Testis (tissue), 2 donors: ENCODE measurements at regions not wholly inside any gene's neighbourhood (a gene's known extent, or its start where the extent isn't known, plus 50 kb on each side); places are given as distances from the start of the nearest gene placed in this dataset.

ENCODE experiments used
- POLR2A ChIP-seq: fragments of 450-650 bp; IDR thresholded peaks from one replicate; pipeline ENCODE4 v1.6.1; 2017; ENCODE audit warnings: antibody characterized with exemption, mild to moderate bottlenecking, moderate library complexity
- TF ChIP-seq, protein P1 (sequence below), 3 experiments: fragments of 450-650 bp in 2 of 3; fragments of 200-600 bp in 1 of 3; sonication (generic) in 1 of 3; IDR thresholded peaks; one replicate each; pipeline ENCODE4 v1.5.1; 2016 to 2019; ENCODE audit warnings: antibody characterized with exemption in 3 of 3, mild to moderate bottlenecking in 2 of 3, moderate library complexity in 1 of 3

DNA sequence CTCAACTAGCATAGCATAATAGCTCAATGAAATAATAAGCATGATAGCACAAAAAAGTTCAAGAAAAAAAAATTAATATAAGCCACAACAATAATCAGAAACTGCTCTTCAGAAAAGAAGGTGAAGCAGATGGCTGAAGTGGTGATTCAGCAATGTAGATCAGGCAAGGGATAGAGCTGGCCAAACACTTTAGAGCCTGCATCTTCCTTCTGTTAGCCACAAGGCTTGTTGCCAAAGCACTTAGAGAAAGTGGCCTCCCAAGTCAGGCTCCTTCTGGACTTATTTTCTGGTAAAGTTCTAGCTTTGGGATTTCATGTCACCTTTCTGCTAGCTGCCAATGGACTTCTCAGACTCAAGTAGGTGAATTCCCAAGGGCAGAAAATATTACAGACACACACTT, 60.3 kb upstream of the C1orf87 start:
- TF ChIP-seq, protein P1, sequence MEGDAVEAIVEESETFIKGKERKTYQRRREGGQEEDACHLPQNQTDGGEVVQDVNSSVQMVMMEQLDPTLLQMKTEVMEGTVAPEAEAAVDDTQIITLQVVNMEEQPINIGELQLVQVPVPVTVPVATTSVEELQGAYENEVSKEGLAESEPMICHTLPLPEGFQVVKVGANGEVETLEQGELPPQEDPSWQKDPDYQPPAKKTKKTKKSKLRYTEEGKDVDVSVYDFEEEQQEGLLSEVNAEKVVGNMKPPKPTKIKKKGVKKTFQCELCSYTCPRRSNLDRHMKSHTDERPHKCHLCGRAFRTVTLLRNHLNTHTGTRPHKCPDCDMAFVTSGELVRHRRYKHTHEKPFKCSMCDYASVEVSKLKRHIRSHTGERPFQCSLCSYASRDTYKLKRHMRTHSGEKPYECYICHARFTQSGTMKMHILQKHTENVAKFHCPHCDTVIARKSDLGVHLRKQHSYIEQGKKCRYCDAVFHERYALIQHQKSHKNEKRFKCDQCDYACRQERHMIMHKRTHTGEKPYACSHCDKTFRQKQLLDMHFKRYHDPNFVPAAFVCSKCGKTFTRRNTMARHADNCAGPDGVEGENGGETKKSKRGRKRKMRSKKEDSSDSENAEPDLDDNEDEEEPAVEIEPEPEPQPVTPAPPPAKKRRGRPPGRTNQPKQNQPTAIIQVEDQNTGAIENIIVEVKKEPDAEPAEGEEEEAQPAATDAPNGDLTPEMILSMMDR (IDR thresholded peaks at IDR 0.05): no peak
- TF ChIP-seq POLR2A: no peak
